ENCODE measurements at regions not wholly inside any gene's neighbourhood (a gene's known extent, or its start where the extent isn't known, plus 50 kb on each side); places are given as distances from the start of the nearest gene placed in this dataset.

GRCh38 chr10:108078263-108078662, 913.8 kb upstream of the SORCS1 start:
- no peak for TF ChIP-seq NR2F2 (IDR thresholded peaks at IDR 0.05)
- no peak for TF ChIP-seq CTCF (IDR thresholded peaks at IDR 0.05; ENCODE audit: low read depth, low read length, missing input control)
- TF ChIP-seq GABPA (IDR thresholded peaks at IDR 0.05 in 1 of 2, conservative IDR thresholded peaks at IDR 0.05 in 1 of 2), result no peak
- TF ChIP-seq, protein P1, sequence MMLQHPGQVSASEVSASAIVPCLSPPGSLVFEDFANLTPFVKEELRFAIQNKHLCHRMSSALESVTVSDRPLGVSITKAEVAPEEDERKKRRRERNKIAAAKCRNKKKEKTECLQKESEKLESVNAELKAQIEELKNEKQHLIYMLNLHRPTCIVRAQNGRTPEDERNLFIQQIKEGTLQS (IDR thresholded peaks at IDR 0.05), result no peak
- no peak for TF ChIP-seq RAD21 (IDR thresholded peaks at IDR 0.05)
- no peak for TF ChIP-seq YY1 (IDR thresholded peaks at IDR 0.05)
- TF ChIP-seq JUND (IDR thresholded peaks at IDR 0.05), result no peak

All from liver (tissue), 3 donors.